C4-2B (cell line): ENCODE measurements at regions not wholly inside any gene's neighbourhood (a gene's known extent, or its start where the extent isn't known, plus 50 kb on each side); places are given as distances from the start of the nearest gene placed in this dataset.
"Not testable (repeated sequence)": the region's sequence is repeated elsewhere in the genome, so short reads cannot be mapped to it uniquely, and the experiment has no call there.

ENCODE experiments used
- H3K27ac ChIP-seq: fragments of 450-650 bp; 2 replicates; pipeline ENCODE4 v1.5.1; 2017
- ZFX ChIP-seq: fragments of 450-650 bp; IDR thresholded peaks from 2 replicates; pipeline ENCODE4 v1.6.1; 2017
- TF ChIP-seq, protein P1 (sequence below): fragments of 450-650 bp; conservative IDR thresholded peaks from 2 replicates; pipeline ENCODE4 v1.5.1; 2017; ENCODE audit warnings: mild to moderate bottlenecking

DNA sequence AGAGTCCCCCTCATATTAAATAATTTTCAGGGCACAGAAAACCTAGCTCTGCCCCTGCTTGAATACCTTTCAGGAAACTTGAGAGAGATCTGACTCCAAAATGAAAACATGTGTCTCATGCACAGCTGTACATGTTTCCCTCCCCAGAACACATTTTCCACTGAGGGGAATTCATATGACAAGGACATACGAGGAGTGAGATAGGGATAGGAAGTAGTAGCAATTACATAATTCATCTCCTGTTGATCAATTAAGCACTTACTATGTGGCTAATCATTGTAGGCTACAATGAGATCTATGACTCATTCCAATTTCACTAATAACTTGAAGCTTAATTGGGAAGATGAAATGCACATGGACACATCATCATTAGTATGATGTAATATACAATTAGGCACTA, 302.1 kb downstream of the PCDH11X start:
- not testable (repeated sequence) for H3K27ac ChIP-seq

DNA sequence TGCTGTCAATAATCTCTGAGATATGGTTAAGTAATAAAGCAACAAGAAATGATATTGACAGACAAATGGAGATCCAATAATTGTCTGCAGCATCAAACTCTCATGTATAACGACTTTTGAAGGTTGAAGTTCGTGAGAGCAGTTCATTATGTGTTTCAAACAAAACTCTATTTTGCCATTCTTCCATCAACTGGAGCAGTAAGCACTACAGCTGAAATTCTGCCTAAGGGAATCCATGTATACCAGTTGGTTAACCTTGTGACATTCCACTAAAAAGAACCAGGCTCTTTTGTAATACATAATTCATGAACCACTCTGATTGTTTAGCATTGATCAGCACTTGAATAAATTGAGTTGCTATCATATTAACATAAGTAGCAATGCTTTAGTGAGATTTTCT, 311.6 kb downstream of the PCDH11X start:
- not testable (repeated sequence) for H3K27ac ChIP-seq

DNA sequence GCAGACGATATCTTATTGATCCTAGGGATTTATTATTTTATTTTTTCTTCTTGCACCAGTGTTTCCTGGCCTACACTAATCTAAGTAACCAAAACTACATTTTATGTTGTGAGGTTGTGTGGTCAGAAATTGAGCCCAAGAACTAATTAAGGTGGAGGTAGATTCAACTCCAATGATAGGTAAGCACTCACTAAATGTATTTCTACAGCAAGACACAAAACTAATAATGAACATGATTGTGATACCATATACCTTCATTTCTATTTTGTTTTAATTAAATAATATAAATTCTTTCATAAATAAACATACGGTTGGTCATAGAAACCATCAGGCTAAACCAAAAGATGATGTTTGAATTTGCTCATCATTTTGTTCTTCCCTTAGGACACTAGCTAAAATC, 319.0 kb downstream of the PCDH11X start:
- not testable (repeated sequence) for H3K27ac ChIP-seq

DNA sequence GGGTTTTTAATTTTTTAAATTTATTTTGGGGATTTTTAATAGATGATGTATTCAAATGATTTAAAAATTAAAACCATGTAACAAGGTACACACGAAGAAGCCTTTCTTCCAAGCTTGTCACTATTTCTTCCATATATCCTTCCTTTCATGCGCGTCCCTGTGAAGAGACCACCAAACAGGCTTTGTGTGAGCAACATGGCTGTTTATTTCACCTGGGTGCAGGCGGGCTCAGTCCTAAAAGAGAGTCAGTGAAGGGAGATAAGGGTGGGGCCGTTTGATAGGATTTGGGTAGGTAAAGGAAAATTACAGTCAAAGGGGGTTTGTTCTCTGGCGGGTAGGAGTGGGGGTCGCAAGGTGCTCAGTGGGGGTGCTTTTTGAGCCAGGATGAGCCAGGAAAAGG, 320.9 kb downstream of the PCDH11X start:
- H3K27ac ChIP-seq = not testable (repeated sequence)

DNA sequence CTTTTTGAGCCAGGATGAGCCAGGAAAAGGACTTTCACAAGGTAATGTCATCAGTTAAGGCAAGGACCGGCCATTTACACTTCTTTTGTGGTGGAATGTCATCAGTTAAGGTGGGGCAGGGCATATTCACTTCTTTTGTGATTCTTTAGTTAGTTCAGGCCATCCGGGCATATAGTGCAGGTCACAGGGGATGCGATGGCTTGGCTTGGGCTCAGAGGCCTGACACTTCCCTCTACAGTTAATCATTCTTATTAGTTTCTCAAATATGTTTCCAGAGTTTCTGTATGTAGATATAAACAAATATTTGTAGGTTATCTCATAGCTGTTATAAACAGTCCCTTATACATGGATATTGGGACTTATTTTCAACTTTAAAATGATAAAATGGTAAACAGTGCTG, 326.5 kb downstream of the PCDH11X start:
- not testable (repeated sequence) for H3K27ac ChIP-seq

DNA sequence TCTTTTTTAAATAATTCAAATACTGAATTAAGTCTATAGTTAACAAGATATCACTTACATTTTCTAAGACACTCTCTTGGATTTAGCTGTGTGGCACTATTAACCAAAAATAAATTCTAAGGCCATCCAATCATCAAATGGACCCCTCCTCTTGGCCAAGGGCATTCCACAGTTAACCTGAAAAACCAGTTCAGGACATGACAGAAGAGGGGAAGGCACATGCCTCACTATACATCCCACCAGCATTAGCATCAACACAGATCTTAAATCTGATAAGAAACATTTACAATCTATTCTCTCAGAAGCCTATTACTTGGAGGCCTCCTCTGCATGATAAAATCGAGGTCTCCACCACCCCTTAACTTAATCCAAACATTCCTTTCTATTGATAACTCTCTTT, 327.5 kb downstream of the PCDH11X start:
- H3K27ac ChIP-seq = not testable (repeated sequence)

DNA sequence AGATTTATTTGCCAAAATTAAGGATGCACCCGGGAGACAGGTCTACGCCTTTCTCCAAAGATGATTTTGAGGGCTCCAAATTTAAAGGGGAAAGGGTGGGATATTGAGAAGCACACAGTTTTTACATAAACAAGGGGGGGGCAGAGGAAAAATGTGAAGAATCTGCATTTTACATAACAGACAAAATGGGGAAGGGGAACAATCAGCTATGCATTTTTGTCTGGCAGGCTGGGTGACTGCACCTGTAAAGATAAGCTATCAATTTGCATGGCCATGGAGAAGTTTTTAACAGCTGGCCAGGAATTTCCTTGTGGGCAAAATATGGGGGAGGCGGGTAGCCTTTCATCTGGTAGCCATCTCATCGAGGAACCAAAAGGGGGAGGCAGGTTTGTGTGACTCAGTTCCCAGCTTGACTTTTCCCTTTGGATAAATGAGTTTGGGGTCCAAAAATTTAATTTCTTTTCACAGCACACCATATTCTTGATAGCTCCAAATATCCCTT, 331.3 kb downstream of the PCDH11X start:
- H3K27ac ChIP-seq = not testable (repeated sequence)

DNA sequence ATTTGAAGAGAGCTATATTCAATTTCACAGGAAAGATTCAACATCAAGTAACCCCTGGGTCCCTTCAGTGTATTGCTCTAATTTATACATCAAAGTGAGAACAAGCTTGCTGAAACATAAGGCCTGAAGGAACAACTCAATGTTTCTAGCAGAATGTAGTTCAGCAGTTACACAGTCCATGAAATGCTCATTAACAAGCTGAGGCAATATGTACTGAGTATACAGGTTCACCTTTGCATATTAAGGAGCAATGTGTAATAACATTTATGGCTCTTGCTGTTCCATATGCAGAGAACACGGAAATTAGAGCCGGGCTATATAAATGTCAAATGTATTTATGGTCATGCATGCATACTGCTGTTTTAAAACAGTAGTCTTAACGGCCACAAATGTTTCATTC, 338.5 kb downstream of the PCDH11X start:
- H3K27ac ChIP-seq = not testable (repeated sequence)

DNA sequence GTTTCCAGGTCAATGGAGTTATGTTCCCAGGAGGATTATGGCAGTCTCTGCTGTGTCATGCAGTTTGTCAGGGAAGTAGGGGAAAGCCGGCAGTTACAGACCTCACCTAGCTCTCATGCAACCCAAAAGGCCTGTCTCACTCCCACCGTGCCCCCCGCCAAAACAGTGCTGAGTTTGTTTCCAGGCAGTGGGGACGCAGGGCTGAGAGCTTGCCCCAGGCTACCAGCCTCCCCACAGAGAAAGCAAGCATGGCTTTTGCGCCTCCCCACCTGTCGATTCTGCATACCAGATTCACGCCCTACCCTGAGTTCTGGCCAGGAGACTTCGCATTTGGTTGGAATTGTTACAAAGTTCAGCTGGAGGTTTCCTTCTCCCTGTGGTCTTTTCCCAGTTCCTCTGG, 383.9 kb downstream of the PCDH11X start:
- not testable (repeated sequence) for H3K27ac ChIP-seq

DNA sequence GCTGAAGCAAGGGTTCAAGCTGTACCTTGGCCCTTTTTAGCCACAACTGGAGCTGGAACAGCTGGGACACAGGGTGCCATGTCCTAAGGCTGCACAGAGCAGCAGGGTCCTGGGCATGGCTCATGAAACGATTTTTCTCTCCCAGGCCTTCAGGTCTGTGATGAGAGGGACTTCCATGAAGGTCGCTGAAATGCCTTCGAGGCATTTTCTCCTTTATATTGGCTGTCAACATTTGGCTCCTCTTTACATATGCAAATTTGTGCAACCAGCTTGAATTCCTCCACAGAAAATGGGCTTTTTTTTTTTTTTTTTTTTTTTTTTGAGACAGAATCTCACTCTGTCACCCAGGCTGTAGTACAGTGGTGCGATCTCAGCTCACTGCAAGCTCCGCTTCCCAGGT, 430.8 kb downstream of the PCDH11X start:
- H3K27ac ChIP-seq = no peak overlapping the region
- no peak for TF ChIP-seq ZFX
- TF ChIP-seq, protein P1, sequence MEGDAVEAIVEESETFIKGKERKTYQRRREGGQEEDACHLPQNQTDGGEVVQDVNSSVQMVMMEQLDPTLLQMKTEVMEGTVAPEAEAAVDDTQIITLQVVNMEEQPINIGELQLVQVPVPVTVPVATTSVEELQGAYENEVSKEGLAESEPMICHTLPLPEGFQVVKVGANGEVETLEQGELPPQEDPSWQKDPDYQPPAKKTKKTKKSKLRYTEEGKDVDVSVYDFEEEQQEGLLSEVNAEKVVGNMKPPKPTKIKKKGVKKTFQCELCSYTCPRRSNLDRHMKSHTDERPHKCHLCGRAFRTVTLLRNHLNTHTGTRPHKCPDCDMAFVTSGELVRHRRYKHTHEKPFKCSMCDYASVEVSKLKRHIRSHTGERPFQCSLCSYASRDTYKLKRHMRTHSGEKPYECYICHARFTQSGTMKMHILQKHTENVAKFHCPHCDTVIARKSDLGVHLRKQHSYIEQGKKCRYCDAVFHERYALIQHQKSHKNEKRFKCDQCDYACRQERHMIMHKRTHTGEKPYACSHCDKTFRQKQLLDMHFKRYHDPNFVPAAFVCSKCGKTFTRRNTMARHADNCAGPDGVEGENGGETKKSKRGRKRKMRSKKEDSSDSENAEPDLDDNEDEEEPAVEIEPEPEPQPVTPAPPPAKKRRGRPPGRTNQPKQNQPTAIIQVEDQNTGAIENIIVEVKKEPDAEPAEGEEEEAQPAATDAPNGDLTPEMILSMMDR = no peak

DNA sequence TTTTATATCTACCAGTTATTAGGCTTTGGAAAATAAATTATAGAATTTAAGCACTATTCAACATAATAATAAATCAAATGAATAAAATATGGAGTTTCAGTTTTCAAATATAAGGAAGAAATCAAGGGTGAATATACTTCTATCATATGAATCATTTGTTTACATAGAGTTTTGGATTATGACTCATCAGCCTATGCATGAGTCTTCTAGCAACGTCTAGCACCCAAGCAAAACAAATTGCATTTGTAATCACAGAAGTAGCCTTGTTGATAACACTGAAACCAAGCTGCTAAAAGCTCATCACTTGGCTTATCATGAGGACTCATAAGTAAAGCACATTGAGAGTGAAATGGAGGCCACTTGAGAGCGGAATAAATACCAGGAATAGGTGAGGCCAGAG, 434.6 kb downstream of the PCDH11X start:
- no peak overlapping the region for H3K27ac ChIP-seq
- TF ChIP-seq, protein P1 = no peak
- no peak for TF ChIP-seq ZFX

DNA sequence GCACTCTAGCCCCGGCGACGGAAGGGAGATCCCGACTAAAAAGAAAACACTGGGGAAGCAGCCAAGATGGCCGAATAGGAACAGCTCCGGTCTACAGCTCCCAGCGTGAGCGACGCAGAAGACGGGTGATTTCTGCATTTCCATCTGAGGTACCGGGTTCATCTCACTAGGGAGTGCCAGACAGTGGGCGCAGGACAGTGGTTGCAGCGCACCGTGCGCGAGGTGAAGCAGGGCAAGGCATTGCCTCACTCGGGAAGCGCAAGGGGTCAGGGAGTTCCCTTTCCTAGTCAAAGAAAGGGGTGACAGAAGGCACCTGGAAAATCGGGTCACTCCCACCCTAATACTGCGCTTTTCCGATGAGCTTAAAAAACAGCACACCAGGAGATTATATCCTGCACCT, 435.8 kb downstream of the PCDH11X start:
- not testable (repeated sequence) for H3K27ac ChIP-seq

DNA sequence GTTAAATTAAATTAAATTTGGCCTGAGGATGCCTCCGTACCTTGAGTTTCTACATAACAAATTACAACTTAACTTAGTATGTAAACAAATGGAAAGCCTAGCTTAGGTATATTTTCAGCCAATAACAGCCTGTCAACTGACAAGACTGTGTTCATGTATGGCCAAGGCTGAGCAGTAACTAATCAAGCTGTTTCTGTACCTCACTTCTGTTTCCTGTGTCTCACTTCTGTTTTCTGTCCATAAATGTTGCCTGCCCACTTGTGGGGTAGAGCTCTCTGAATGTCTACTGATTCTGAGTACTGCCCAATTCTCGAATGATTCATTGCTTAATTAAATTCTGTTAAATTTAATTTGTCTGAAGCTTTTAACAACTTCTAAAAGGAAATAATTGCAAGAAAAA, 445.2 kb downstream of the PCDH11X start:
- no peak overlapping the region for H3K27ac ChIP-seq
- TF ChIP-seq, protein P1 = no peak
- no peak for TF ChIP-seq ZFX

DNA sequence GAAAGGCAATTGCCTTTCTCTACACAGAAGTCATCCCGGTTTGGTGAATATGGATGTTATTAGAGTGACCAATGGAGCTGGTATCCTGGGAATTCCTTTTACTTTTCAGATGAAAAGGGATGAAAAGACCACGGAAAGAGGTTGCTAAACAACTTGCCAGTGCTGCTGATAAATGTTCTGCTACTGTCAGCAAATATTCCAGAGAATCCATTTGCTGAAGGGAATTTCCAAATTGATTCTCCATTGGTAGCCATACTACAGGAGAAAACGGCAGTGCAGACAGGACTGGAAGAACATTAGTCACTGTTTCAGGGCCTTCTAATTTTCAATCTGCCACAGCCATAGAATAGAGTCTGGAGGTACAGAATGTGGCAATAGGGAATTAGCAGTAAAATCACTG, 451.5 kb downstream of the PCDH11X start:
- H3K27ac ChIP-seq = no peak overlapping the region
- TF ChIP-seq, protein P1 = no peak
- TF ChIP-seq ZFX = no peak
